Activated CD4-positive, alpha-beta T cell treated with anti-CD3 and anti-CD28 coated beads for 36 hours (primary cell): ENCODE measurements at regions not wholly inside any gene's neighbourhood (a gene's known extent, or its start where the extent isn't known, plus 50 kb on each side); places are given as distances from the start of the nearest gene placed in this dataset.

Experiments
- ATAC-seq: fragments of 200-7000 bp; cut with Tn5 transposase; one replicate; pipeline ENCODE4 v1.10.0; 2021; ENCODE audit warnings: mild to moderate bottlenecking, moderate library complexity
- CTCF ChIA-PET: fragments of 350-600 bp; sonication (Branson Sonifier 250); formaldehyde crosslinking; loops from one replicate; lab custom pipeline; 2021; ENCODE audit warnings: antibody characterized with exemption; lab: Charles Lee
- POLR2A ChIA-PET: fragments of 350-600 bp; sonication (Branson Sonifier 250); formaldehyde crosslinking; loops from one replicate; lab custom pipeline; 2021; ENCODE audit warnings: antibody characterized with exemption, inconsistent platforms; lab: Charles Lee
- DNase-seq: peaks from one replicate; pipeline ENCODE4 v3.0.0-alpha.2; 2020
- H3K27ac Mint-ChIP-seq: one replicate; pipeline ENCODE4 v1.8.0; 2021; ENCODE audit warnings: mixed read lengths
- H3K27me3 Mint-ChIP-seq: one replicate; pipeline ENCODE4 v1.8.0; 2021; ENCODE audit warnings: mixed read lengths
- H3K36me3 Mint-ChIP-seq: one replicate; pipeline ENCODE4 v1.8.0; 2021; ENCODE audit warnings: low read depth, mixed read lengths
- H3K4me1 Mint-ChIP-seq: one replicate; pipeline ENCODE4 v1.8.0; 2021; ENCODE audit warnings: mixed read lengths
- H3K4me3 Mint-ChIP-seq: one replicate; pipeline ENCODE4 v1.8.0; 2021; ENCODE audit warnings: mild to moderate bottlenecking, moderate library complexity, mixed read lengths
- H3K9me3 Mint-ChIP-seq: one replicate; pipeline ENCODE4 v1.8.0; 2021; ENCODE audit warnings: low read depth, mixed read lengths
- intact Hi-C, 2 experiments: fragments of 100-400 bp; cut with DNase I in 1 of 2; cut with micrococcal nuclease in 1 of 2; formaldehyde crosslinking; loops; one replicate each; pipeline versions ENCODE4 v1.14.2 to v1.15.1; 2022 to 2024; cut with DNase I, micrococcal nuclease

DNA sequence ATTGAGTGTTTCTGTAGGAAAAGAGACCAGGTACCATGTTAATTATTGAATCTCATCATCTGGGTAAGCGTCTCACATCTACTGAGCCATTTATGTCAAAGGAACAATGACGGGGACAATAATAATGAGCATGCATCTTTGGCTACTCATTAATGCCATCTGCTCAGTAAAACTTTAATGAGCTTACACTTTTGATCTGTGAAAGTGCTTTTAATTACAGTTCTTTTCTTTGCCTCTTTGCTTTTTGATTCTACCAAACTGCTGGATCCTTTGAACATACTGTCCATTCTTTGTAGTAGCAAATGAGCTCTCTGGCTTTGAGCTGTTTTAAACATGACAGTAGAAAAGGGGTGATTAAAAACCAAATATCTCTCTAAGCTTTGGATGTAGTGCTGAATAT is 181.2 kb upstream of the IVNS1ABP start:
- Mint-ChIP-seq H3K4me3 (no peak overlapping the region), H3K27ac (no peak overlapping the region), H3K27me3 (peaks cover 1% of the 10 kb centered on the region), H3K4me1 (peaks cover 13% of the 10 kb centered on the region), H3K9me3 (no peaks in the 10 kb centered on the region), H3K36me3 (no peaks in the 10 kb centered on the region)
- no peak for ATAC-seq
- POLR2A ChIA-PET, result no interaction called here
- CTCF ChIA-PET, result interaction anchor here (0.8 to 1.2 kb wide), 2 partner anchors 8 to 17 kb away, joined by 3 to 5 read pairs; no protein-coding TSS in a partner anchor
- intact Hi-C loops, result no loop called here
- no peak for DNase-seq

DNA sequence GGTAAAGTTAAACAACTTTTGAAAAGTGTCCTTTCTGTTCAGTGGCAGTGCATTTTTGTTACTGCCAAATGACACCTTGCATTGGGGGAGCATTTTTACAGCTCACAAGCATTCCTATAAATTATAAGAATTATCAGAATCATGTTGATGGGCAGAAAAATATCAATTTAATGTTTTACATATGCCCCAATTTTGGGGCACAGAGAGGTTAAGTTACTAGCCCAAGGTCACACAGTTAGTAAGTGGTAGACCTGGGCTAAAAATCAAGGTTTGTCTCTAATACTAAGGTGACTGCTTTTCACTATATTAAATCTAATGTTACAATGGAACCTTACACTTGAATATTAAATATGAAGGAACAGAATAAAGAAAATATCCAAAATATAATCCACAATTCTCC is 180.1 kb upstream of the IVNS1ABP start:
- no peak overlapping the region for H3K4me3 Mint-ChIP-seq
- DNase-seq (no peak), ATAC-seq (no peak)
- CTCF ChIA-PET, result interaction anchor here (0.6 to 1.6 kb wide), 2 partner anchors 35 to 622 kb away, joined by 3 read pairs; no protein-coding TSS in a partner anchor
- no peak overlapping the region for H3K27ac Mint-ChIP-seq
- peaks cover 13% of the 10 kb centered on the region for H3K4me1 Mint-ChIP-seq
- H3K9me3 Mint-ChIP-seq, result no peaks in the 10 kb centered on the region
- intact Hi-C loops, result no loop called here
- H3K36me3 Mint-ChIP-seq, result no peaks in the 10 kb centered on the region
- H3K27me3 Mint-ChIP-seq, result peaks cover 1% of the 10 kb centered on the region
- POLR2A ChIA-PET, result no interaction called here

DNA sequence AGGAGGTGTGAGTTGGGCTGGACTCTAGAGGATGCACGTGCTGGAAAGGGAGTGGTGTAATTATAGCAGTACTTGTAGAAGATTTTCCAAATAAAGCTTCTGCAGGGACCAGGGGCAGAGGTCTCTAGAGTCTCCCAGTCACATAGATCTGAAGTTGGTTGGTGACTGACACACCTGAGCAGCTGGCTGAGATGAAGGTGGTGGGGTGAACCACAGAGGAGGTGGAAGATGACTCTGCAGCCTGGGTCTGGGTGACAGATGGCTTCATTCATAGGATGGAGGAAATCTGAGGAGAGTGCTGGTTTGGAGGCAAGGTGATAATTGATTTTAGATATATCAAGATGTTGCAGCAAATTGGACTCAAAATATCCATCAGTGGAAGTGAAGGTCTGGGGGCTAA is 178.9 kb upstream of the IVNS1ABP start:
- Mint-ChIP-seq H3K27ac (no peak overlapping the region), H3K27me3 (peaks cover 1% of the 10 kb centered on the region), H3K4me1 (peaks cover 13% of the 10 kb centered on the region), H3K36me3 (no peaks in the 10 kb centered on the region), H3K9me3 (no peaks in the 10 kb centered on the region), H3K4me3 (no peak overlapping the region)
- ChIA-PET CTCF (interaction anchor here (1.1 to 1.6 kb wide), 2 partner anchors 34 to 185 kb away, joined by 3 read pairs; no protein-coding TSS in a partner anchor), POLR2A (interaction anchor here (0.5 kb wide), 1 partner anchor 504 kb away, joined by 3 read pairs; no protein-coding TSS in a partner anchor)
- no peak for ATAC-seq
- DNase-seq, result no peak
- intact Hi-C loops, result no loop called here

DNA sequence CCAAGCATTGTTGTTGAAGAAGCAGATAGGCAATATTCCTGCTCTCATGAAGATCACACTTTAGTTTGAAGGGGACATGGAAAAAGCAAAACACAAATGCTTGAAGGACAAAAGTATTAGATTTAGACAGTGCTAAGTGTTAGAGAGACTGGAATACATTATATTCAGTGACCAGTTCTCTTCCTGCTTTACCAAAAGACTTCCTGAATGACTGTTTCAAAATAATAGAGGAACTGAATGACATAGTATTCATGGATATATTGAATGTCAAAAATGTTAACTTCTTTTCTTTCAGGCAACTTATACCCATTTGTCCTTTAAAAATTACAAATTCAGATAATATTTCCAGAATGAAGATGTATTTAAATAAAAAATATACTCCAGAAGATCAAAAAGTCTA is 178.0 kb upstream of the IVNS1ABP start:
- CTCF ChIA-PET, result interaction anchor here (0.7 kb wide), 1 partner anchor 38 kb away, joined by 3 read pairs; no protein-coding TSS in a partner anchor
- peaks cover 1% of the 10 kb centered on the region for H3K27me3 Mint-ChIP-seq
- H3K36me3 Mint-ChIP-seq, result no peaks in the 10 kb centered on the region
- H3K4me3 Mint-ChIP-seq, result no peak overlapping the region
- intact Hi-C loops, result no loop called here
- DNase-seq (no peak), ATAC-seq (no peak)
- no peak overlapping the region for H3K27ac Mint-ChIP-seq
- POLR2A ChIA-PET, result no interaction called here
- H3K9me3 Mint-ChIP-seq, result no peaks in the 10 kb centered on the region
- H3K4me1 Mint-ChIP-seq, result peaks cover 8% of the 10 kb centered on the region

DNA sequence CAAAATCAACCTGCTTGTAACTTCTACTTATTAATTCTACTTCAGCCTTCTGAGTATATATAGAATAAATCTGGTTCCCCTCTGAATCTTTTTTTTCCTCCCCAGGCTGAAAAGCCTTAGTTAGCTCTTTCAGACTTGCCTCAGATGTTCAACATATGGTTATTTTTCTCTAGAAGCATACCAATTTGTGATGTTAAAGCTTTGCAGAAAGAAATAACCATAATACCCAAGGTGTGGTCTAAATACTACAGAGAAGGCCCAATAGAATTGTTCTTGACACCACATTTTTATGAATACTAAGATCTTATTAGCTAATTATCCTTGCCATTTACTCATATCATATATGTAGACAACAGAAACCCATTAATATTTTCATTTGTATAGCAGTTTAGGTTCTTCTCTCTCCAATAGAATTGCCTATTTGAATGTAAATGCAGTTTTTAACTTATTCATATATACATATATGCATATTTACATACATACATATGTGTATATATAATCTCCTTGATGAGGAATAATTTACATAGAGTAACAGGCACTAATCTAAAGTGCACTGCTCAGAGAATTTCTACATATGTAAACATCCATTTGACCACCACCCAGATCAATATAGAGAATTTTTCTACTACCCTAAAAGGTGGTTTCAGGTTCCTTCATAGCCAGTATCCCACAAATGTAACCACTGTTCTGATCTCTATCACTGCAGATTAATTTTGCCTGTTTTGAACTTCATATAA is 175.2 kb upstream of the IVNS1ABP start:
- Mint-ChIP-seq H3K9me3 (no peaks in the 10 kb centered on the region), H3K27me3 (peaks cover 1% of the 10 kb centered on the region), H3K4me3 (no peak overlapping the region), H3K27ac (no peak overlapping the region), H3K36me3 (no peaks in the 10 kb centered on the region), H3K4me1 (no peaks in the 10 kb centered on the region)
- DNase-seq (no peak), ATAC-seq (no peak)
- ChIA-PET CTCF (no interaction called here), POLR2A (no interaction called here)
- intact Hi-C loops, result no loop called here

DNA sequence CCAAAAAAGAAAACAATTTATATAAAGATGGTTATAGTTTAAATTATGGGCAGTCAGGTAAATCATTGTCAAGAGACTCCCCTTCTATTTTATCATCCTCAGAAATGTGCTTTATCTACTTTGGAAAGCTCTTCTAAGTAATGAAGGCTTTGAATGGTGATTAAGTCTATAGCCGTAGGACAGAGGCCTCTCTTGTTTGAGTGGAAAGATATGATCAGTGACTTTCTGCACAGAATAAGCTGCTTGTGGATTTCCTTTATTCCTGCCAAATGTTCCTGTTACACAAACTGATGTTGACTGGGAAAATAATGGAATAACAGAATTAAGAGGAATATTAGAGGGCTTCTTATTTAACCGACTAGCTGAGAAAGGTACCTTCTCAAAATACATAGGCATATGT is 174.6 kb upstream of the IVNS1ABP start:
- H3K27ac Mint-ChIP-seq, result no peak overlapping the region
- intact Hi-C loops, result no loop called here
- CTCF ChIA-PET, result no interaction called here

DNA sequence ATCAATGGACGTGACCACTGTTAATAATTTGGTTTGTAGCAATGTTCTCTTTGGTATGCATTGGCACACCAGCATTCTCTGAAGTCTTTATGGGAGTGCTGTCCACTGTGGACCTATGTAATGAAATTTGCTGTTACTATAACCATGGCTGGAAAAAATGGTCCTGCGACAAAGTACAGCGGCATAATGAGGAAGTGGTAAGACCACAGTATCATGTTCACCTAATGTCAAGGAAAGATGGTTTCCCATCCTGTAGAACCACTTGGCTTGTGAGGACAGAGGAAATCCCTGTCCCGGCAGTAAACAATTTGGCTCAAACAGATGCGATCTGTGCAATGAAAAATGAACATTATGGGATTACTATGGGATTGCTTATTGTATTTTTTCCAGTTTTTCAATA is 173.9 kb upstream of the IVNS1ABP start:
- POLR2A ChIA-PET, result no interaction called here
- no peaks in the 10 kb centered on the region for H3K27me3 Mint-ChIP-seq

More for the DNA sequence above, 174.6 kb upstream of the IVNS1ABP start:
- Mint-ChIP-seq H3K9me3 (no peaks in the 10 kb centered on the region), H3K4me3 (no peak overlapping the region), H3K4me1 (no peaks in the 10 kb centered on the region), H3K27me3 (no peaks in the 10 kb centered on the region), H3K36me3 (no peaks in the 10 kb centered on the region)
- no peak for DNase-seq
- POLR2A ChIA-PET, result no interaction called here
- no peak for ATAC-seq

DNA sequence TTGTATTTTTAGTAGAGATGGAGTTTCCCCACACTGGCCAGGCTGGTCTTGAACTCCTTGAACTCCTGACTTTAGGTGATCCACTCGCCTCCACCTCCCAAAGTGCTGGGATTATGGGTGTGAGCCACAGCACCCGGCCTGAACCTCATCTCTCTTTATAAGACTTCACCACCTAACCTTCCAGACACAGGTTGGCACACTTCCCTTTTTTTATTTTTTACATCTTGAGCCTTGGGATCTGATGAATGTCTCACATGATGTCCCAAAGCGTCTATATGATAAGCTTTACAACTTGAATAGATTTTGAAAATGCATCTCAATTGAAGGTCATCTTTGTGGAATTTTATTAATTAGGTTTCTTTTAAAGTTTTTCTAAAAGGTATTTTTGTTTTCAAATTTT is 172.4 kb upstream of the IVNS1ABP start:
- DNase-seq, result no peak
- CTCF ChIA-PET, result interaction anchor here (1.2 kb wide), 1 partner anchor 9 kb away, joined by 5 read pairs; no protein-coding TSS in a partner anchor
- Mint-ChIP-seq H3K4me1 (no peaks in the 10 kb centered on the region), H3K27ac (no peak overlapping the region), H3K27me3 (no peaks in the 10 kb centered on the region), H3K36me3 (no peaks in the 10 kb centered on the region), H3K9me3 (no peaks in the 10 kb centered on the region), H3K4me3 (no peak overlapping the region)
- no peak for ATAC-seq
- POLR2A ChIA-PET, result no interaction called here
- intact Hi-C loops, result no loop called here

More for the DNA sequence above, 173.9 kb upstream of the IVNS1ABP start:
- Mint-ChIP-seq H3K9me3 (no peaks in the 10 kb centered on the region), H3K4me1 (no peaks in the 10 kb centered on the region), H3K36me3 (no peaks in the 10 kb centered on the region), H3K4me3 (no peak overlapping the region), H3K27ac (no peak overlapping the region)
- CTCF ChIA-PET, result no interaction called here
- DNase-seq (no peak), ATAC-seq (no peak)
- intact Hi-C loops, result no loop called here

DNA sequence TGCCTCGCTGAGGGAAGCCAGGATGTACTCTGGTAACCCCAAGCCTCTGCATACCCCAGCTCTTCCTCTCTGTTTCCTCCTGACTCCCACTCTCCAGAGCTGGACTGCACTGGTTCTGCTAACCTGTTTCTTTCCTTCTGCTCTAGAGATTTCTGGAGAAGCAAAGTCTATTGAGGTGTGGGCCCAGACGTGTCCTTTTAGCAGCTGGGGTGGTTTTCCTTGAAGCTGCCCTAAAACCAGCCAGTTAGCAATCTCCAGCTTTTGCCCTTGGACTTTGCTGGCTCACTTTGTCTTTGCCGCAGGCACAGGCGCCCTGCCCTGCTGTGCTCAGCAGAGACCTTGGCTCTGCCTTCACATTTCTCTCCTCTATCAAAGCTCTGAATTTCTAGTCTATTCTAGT is 171.8 kb upstream of the IVNS1ABP start:
- ChIA-PET CTCF (interaction anchor here (0.5 to 0.6 kb wide), 2 partner anchors 27 to 53 kb away, joined by 3 to 4 read pairs; no protein-coding TSS in a partner anchor), POLR2A (no interaction called here)
- DNase-seq (no peak), ATAC-seq (no peak)
- Mint-ChIP-seq H3K4me1 (no peaks in the 10 kb centered on the region), H3K9me3 (no peaks in the 10 kb centered on the region), H3K36me3 (no peaks in the 10 kb centered on the region), H3K4me3 (no peak overlapping the region), H3K27me3 (no peaks in the 10 kb centered on the region), H3K27ac (no peak overlapping the region)
- intact Hi-C loops, result no loop called here

DNA sequence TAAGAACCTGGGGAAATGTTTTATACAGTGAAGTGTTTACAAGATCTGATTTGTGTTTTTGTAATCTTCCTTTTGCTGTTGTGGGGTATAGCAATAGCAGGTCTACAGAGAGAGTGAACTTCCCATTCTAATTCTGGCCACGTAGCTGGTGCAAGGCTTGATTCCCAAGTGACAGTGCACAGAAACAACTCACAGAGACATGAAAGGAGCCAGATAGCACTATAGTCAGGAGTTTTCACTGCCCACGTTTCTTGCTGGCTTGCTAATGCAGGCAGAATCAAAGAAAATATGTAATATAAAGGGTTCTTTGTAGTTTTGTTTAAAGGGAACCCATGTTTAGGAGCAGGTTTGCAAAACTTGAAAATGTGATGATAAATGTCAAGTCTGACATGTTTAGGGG is 170.9 kb upstream of the IVNS1ABP start:
- no peak for ATAC-seq
- Mint-ChIP-seq H3K4me1 (no peaks in the 10 kb centered on the region), H3K27ac (no peak overlapping the region), H3K9me3 (no peaks in the 10 kb centered on the region), H3K36me3 (no peaks in the 10 kb centered on the region), H3K4me3 (no peak overlapping the region), H3K27me3 (no peaks in the 10 kb centered on the region)
- POLR2A ChIA-PET, result no interaction called here
- intact Hi-C loops, result no loop called here
- DNase-seq, result no peak
- CTCF ChIA-PET, result interaction anchor here (0.5 to 1.2 kb wide), 2 partner anchors 54 to 108 kb away, joined by 3 to 4 read pairs; no protein-coding TSS in a partner anchor

DNA sequence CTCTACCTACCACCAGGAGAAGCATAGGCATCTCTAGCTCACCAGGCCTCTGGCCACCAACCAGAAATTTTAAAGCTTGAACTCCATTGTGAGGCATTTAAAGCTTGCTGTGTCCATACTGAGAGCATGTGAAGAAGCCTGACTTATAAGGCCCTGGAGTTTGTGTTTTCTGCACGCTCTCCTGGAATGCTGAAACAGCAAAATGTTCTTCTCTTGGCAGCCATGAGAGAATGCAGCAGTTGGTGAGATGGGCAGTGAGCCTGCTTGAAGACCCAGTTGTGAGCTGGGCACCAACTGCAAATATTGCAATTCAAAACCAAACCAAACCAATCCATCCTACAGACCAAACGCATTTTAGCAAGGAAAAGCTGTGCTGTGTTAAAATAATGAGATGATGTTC is 170.0 kb upstream of the IVNS1ABP start:
- Mint-ChIP-seq H3K27ac (no peak overlapping the region), H3K4me3 (no peak overlapping the region), H3K27me3 (no peaks in the 10 kb centered on the region), H3K9me3 (peaks cover 2% of the 10 kb centered on the region), H3K36me3 (no peaks in the 10 kb centered on the region), H3K4me1 (no peaks in the 10 kb centered on the region)
- DNase-seq (no peak), ATAC-seq (no peak)
- ChIA-PET POLR2A (interaction anchor here (0.6 kb wide), 2 partner anchors 143 to 149 kb away, joined by 3 to 4 read pairs; no protein-coding TSS in a partner anchor), CTCF (interaction anchor here (1.2 kb wide), 1 partner anchor 109 kb away, joined by 3 read pairs; no protein-coding TSS in a partner anchor)
- intact Hi-C loops, result no loop called here

DNA sequence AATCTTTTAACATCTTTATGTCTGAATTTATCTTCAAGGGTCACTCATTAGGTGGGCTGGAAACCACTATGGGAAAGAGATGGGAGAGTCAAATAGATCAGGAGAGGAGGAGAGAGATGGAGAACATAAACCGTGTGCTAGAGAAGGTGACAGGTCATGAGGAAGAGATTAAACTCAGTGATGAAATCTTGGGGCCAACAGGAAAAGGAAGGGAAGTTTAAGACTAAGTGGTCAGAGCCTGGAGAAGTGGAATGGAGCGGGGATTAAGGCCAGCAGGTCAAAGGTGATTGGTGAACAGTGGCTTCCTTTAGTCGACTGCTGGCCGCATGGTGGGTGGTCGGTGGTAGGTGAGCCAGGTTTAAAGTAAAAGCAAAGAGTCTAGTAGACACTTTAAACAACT is 169.3 kb upstream of the IVNS1ABP start:
- ATAC-seq (no peak), DNase-seq (no peak)
- no peaks in the 10 kb centered on the region for H3K4me1 Mint-ChIP-seq
- H3K4me3 Mint-ChIP-seq, result no peak overlapping the region
- CTCF ChIA-PET, result interaction anchor here (1.4 kb wide), 1 partner anchor 194 kb away, joined by 4 read pairs; no protein-coding TSS in a partner anchor
- no peaks in the 10 kb centered on the region for H3K27me3 Mint-ChIP-seq
- H3K36me3 Mint-ChIP-seq, result no peaks in the 10 kb centered on the region
- intact Hi-C loops, result no loop called here
- H3K9me3 Mint-ChIP-seq, result peaks cover 2% of the 10 kb centered on the region
- no peak overlapping the region for H3K27ac Mint-ChIP-seq
- POLR2A ChIA-PET, result no interaction called here
